Fibroblast of lung (primary cell): ENCODE measurements at regions not wholly inside any gene's neighbourhood (a gene's known extent, or its start where the extent isn't known, plus 50 kb on each side); places are given as distances from the start of the nearest gene placed in this dataset.

Experiments used
- EZH2 ChIP-seq: IDR thresholded peaks from 2 replicates; pipeline ENCODE4 v1.5.1; 2012; ENCODE audit warnings: low read length, control low read depth, mild to moderate bottlenecking; ENCODE audit errors: missing control alignments
- TF ChIP-seq, protein P1 (sequence below), 2 donors: IDR thresholded peaks in 1 of 2; conservative IDR thresholded peaks in 1 of 2; 1 replicate in 1 of 2; 2 replicates in 1 of 2; pipeline ENCODE4 v1.5.1; 2011 to 2012; ENCODE audit warnings: low read length in 2 of 2, control low read depth in 1 of 2, inconsistent platforms in 1 of 2, low read depth in 1 of 2, mild to moderate bottlenecking in 1 of 2

DNA sequence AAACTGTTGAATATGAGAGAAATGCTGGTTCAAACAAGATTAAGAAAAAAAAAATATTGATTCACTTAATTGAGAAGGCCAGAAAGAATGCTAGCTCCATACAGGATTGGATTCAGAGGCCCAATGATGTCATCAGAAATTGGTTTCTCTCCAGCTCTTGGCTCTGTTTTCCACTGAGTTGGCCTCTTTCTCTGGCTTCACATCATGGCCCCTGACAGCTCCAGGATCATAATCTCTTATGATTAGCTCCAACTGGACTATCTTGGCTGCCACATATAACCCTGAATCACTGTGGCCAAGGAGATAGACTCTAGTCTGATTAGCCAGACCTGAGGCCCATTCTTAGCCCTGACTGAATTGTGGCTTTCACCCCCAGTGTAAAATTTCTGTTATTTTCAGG is 244.7 kb upstream of the GRAMD2B start:
- TF ChIP-seq, protein P1, sequence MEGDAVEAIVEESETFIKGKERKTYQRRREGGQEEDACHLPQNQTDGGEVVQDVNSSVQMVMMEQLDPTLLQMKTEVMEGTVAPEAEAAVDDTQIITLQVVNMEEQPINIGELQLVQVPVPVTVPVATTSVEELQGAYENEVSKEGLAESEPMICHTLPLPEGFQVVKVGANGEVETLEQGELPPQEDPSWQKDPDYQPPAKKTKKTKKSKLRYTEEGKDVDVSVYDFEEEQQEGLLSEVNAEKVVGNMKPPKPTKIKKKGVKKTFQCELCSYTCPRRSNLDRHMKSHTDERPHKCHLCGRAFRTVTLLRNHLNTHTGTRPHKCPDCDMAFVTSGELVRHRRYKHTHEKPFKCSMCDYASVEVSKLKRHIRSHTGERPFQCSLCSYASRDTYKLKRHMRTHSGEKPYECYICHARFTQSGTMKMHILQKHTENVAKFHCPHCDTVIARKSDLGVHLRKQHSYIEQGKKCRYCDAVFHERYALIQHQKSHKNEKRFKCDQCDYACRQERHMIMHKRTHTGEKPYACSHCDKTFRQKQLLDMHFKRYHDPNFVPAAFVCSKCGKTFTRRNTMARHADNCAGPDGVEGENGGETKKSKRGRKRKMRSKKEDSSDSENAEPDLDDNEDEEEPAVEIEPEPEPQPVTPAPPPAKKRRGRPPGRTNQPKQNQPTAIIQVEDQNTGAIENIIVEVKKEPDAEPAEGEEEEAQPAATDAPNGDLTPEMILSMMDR (conservative IDR thresholded peaks at IDR 0.05 in 1 of 2, IDR thresholded peaks at IDR 0.05 in 1 of 2; ENCODE audit: low read depth in 1 of 2, low read length in 2 of 2) = no peak
- no peak for TF ChIP-seq EZH2
